NCI-H1092 (cell line): ENCODE measurements at regions not wholly inside any gene's neighbourhood (a gene's known extent, or its start where the extent isn't known, plus 50 kb on each side); places are given as distances from the start of the nearest gene placed in this dataset.

Experiments used
- DNase-seq: peaks from one replicate; lab custom pipeline; 2025; lab: John Stamatoyannopoulos, UW

DNA sequence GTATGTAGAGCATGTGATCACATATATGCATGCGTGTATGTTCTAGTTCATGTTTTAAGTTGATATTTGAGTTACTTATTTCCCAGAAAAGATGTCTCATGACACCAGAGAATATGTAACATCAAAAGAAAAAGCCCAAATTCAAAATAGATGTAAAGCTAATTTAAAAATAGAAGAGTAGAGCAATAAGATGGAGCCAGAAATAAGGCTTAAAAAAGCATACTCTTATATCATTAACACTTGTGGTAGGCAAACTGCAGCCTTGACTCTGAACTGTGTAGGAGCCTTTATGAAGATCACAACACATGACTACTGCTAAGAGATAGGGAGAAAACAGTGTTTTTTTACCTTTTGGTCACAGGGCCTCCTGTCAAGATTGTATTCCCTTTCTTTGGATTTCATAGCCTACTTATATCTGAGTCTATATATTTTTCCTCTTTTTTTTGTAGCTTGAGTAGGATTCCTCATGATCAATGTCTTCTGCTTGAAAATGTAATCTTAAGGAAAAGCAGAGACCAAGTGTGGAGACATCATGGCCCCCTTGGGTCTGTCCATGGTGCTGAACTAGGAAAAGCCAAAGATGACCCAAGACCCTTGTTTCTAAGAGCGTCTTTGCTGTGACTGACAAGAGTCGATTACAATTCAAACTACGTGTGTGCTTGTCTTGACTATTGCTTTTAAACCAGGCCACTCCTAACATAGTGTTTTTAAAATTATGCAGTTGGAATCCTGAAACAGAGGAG, 390.4 kb downstream of the SHISA9 start:
- DNase-seq = no peak

DNA sequence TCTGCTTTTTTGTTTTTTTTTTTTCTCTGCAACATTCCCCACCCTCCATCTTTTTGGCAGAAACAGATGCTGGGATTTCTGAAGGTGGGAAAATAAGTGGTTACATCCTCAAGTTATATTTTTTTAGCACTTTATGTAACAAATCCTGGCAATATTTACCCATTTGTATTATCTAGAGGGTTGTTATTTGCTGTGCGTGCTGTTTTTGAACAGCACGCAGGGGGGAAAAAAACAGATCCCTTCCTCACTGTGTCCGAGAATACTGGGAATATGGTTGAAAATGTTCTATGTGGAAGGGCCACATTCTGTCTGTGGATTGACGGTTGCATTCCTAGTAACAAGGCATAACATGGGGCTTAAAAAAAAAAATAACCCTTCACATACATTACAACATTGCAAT, 394.8 kb downstream of the SHISA9 start:
- DNase-seq = no peak

DNA sequence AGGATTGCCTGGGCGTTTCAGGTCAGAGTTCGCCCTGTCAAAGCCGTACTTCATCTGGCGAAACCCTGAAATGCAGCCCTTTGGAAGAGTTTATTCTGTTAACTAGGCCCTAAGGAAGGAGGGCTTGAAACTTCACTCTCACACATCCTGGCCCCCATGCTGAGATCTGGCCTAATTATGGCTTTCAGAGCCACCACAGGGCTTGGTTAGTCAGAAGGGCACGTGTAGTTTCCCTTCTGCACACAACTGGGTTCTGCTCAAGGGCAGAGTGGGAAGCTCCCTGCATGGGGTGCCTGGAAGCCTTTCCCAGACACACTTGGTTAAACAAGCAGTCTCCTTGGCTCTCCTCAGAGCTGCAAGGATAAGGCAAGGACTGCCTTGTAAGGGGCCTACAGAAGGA, 397.3 kb downstream of the SHISA9 start:
- no peak for DNase-seq

DNA sequence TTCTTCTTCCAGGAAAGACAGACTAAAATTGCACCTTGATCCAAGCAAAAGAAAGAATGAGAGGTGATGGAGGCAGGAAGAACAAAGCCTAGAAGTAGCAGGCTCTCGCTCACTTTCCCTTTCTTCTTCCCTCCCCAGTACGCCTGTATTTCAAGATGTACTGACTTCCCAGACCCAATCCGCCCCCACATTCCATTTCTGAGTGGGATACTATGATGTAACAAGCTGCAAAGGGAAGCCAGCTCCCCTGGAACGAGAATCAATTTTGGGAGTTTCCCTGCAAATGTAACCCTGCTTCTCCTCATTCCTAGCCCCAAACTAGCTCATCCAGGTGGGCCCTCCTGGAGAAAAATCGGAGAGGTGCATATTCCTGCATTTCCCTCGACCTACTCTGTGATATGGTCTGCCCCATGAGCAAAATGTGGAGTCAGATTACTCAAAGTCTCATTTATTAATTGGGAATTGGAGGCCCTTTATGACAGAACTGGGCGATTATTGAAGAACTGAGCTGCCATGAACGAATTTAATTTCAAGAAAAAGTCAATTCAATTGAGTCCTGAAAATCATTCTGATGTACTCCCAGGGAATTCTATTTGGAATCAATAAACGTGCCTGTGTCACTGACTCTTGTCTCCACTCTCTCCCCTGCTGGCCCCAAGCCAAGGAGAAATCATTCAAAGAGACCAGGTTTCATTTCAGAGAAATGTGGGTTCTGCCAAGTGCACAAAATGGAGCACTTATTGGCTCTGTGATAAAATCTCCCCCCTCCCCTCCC, 398.9 kb downstream of the SHISA9 start:
- DNase-seq = no peak

DNA sequence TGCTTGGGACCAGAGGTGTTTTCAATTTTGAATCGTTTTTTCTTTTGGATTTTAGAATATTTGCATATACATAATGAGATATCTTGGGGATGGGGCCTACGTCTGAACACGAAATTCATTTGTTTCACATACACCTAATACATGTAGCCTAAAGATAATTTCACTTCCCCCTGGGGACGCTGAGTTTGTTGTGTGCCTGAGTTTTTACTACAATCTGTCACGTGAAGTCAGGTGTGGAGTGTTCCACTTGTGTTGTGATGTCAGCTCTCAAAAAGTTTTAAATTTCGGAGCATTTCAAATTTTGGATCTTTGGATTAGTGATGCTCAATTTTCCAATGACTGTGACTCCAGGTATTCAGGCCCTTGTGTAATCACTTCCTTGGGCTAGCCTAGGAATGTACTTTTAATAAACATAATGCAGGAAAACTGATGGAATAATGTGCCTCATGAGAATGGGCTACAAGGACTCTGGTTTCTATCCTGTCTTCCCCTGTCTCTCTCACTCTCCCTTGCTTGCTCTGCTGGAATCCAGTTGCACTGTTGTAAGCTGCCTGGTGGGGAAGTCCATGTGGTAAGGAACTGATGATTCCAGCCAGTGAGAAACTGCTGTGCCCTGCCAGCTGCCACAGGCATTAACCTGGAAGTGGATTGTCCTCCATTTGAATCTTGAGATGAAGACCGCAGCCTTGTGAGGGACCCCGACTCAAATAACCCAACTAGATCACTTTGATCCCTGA, 403.8 kb downstream of the SHISA9 start:
- DNase-seq = no peak

DNA sequence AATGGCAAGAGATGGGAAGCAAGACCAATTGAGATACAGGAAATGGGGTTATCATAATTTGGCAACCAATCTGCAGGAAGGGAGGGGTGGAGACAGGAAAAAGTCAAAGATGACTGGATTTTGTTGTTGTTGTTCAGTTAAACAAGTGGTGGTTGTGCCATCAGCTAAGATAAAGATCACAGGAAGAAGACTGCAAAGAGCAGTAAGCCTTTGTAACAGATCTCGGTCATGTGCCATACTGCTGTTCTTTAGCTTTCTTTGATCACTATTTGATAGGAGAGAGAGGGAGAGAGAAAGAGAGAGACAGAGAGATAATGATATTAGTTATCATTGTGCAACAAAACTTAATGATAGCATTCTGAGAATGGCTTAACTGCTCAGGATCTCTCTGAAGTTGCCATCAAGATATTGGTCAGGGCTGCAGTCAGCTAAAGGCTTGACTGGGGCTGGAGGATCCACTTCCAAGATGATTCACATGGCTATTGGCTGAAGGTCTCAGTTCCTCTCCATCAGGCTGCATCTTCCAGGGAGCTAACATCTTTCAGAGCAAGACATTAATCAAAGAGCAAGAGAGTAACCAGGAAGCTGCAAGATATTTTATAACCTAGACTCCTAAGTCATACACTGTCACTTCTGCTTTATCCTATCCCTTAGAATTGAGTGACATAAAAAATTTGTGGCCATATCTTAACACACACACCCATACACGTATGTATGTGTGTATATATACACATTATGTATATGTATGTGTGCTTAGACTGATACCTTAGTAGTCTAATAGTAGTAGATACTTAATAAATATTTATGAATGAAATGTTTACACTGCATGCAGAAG, 405.0 kb downstream of the SHISA9 start:
- no peak for DNase-seq

DNA sequence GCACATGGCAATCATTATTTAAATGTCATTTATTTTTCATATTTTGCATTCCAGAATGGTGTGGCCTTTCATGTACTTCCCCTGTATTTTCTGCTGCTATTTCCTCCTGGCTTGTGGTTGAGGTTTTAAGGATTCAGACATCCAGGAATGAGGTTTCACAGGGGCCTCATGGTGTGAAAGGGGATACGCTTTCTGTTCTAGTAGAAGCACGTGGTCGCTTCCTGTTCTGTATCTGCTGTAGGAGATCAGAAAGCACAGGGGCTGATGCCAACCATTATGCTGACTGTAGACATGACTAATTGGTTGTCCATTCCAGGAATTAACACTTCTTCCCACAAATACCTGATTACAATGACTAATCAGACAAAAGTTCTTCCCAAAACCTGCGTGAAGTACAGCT, 405.9 kb downstream of the SHISA9 start:
- no peak for DNase-seq

DNA sequence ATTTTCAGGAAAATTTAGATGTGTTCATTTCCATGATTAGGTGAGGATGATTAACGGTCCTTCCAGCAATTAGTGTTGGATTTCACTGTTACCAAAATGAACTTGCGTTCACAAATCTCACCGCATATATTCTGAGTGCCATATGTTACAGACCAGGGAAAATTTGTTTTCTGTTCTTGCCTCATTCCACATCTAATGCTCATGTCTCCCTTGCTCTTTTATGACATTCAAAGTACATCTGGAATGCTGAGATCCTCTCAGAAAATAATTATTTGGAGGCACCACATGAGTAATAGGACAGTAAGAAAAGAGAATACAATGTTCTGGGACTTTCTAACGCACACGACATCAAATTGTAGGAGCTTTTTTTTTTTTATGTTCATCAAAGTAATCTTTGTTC, 406.5 kb downstream of the SHISA9 start:
- no peak for DNase-seq

DNA sequence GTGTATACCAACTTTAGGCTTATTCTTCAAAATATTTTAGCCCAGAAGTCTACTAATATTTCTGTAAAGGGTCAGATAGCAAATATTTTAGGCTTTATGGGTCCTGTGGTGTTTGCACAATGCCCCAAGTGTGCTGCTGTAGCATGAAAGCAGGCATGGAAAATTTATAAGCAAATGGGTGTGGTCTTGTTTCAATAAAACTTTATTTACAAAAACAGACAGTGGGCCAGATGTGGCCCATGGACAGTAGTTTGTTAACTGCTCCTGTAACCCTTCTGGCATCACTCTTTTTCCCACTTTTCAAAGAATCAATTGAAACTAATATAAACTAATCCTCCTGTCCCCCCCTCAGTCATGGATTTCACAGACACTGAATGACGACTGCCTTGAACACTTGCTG, 410.7 kb downstream of the SHISA9 start:
- no peak for DNase-seq

DNA sequence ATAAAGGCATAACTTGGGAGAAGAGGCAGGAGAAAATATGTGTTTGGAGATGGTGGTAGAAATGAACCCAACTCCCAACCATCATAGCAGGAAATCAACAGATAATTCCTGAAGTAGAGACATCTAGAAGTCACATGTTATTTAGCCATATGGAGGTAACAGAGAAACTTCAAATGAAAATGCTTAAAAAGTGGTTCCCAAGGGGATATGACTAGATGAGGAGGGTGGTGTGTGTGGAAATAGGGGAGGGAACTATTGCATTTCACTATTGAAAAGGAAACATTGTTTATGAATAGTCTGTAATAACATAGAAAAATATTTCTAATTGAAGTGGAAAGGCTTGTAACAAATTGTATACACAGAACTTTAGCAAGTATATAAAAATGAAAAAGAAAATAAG, 412.0 kb downstream of the SHISA9 start:
- no peak for DNase-seq

DNA sequence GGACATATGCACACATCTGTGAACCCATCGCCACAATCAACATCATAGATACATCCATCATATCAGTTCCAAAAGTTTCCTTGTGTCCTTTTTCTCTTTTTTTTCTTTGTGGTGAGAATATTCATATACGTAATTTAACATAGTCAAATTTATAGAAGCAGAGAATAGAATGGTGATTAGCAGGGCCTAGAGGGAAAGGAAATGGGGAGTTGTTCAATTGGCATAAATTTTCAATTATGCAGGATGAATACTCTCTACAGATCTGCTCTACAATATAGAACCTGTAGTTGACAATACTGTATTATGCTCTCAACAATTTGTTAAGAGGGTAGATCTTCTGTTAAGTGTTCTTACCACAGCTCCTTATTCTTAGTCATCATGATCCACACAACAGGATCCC, 413.2 kb downstream of the SHISA9 start:
- DNase-seq = no peak

DNA sequence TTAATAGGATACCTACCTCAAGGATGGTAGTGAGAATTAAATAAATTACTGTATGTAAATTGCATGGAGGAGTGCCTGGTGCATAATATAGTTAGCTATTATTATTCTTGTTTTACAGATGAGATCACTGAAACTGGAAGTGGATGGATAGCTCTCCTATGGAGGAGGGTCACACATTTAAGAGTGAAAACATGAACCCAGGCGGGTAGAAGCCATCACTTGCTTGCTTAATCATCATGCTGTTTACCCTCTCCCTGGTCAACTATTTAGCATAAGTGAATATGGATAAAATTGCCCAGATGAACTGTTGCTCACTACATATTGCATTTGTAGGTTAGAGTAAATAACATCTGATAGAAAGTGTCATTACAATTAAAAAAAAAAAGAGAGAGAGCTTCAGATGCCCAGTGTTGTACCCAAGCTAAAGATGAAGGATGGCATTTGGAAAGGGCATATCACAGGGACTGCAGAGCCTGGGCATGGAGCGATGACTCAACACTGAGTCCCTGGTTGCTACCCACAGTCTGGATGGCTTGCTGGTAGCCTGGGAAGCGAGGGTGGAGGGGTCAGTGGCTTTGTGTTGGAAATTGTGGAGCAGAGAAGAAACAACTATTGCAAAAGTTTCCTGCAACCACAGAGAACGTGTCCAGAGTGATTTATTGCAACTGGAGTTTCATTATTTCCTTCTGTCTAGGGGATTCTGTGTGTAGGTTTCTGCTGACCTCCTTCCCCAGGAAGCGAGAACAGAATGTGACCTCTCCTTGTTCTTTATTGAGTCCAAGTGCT, 414.4 kb downstream of the SHISA9 start:
- DNase-seq = no peak

DNA sequence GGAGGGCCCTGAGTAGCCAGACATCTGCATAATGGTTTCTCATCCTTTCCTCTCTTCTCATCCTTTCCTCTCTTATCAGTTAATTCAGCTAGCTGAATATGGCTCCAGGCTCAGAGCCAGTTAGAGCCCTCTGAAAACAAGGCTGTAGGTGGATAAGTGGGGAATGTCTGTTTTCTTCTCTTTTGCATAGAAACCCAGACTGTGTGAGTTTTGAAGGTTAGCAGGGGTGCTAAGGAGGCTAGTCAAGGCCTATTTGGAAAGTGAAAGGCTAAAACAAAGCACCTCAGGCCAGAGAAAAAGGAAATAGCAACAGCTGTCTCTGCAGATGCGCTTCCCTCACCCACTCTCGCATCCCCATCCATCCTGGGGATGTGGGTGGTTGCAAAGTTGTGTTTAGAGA, 420.9 kb downstream of the SHISA9 start:
- DNase-seq = no peak

DNA sequence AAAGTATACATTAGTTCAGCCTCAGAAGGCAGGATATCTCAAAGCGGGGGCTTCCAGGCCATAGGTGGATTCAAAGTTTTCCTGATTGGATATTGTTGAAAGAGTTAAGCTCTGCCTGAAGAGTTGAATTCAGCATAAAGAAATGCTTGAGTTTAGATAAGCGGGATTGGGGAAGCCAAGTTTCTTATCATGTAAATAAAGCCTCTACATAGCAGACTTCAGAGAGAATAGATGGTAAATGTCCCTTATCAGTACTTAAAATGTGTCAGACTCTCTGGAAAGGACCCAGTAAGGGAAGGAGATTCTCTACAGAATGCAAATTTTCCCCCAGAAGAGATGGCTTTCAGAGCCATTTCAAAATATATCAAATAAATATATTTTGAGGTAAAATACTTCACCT, 423.5 kb downstream of the SHISA9 start:
- DNase-seq = no peak

DNA sequence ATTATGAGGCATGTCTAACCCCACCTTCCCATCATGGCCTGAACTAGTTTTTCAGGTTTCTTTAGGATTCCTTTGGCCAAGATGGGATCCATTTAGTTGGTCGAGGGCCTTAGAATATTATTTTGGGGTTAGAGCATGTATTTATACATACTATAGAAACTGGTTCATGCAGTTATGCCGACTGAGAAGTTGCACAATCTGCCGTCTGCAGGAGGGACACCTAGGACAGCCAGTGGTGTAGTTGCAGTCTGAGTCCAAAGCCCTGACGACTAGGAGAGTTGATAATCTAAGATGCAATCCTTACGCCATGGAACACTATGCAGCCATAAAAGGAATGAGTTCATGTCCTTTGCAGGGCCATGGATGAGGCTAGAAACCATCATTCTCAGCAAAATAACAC, 424.0 kb downstream of the SHISA9 start:
- no peak for DNase-seq

DNA sequence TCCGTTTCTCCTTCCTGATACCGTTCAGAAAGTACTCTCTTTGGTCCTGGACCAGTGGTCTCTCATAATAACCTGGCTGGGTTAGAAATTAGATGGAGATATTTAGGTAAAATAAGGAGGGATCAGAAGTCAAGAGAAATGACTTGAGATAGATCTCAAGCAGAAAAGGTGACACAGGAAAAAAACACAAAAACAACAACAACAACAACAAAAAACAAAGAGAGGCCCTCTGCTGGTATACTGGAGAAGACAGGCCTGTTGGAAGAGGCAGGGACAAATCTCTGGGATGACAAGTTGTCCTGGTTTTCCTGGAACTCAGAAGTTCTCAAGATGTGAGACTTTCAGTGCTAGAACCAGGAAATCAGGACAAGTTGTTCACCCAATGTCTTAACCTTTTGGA, 430.5 kb downstream of the SHISA9 start:
- no peak for DNase-seq

DNA sequence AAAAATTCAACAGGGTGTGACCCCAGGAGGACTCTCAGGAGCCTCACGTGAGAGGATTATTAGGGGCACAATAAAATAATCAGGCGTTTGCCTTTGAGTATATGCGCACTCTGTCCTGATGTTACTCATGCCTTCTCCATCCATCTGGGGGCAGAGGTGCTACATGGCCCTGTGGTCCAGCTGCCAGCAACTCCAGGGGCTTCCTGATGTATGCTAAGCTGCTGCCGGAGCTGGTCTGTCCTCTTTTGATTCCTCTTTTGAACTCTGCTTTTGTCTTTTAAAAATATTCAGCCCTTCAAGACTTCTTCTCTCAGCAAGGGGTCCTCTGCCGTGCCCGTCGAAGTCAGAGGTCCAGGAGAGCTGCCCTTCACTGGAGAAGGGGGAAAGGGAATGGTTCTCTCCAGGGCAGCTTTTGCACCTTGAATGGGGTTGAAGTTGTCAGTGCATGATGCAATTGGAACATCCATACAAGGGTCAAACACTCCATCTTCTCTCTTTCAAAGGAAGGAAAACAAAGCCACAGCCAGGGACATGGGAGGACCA, 431.4 kb downstream of the SHISA9 start:
- peak; percentile 13 for DNase-seq

DNA sequence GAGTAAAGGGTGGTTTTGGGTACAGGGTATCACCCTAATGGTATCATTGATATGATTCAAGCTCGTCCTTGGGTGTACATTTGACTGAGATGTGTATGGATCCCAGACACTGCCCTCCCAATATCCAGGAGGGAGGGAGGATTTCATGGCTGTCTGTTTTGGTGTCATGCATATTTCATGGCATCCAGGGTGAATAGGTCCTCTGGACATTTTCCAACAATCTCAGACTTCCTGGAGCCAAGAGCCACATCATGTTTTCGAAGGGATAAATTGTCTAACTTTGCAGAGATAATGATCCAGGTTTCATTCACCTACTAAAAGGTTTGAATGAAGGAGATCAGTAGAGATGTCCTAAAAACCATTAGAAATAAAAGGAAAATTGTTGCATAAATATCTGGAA, 431.9 kb downstream of the SHISA9 start:
- DNase-seq = peak; percentile 74

DNA sequence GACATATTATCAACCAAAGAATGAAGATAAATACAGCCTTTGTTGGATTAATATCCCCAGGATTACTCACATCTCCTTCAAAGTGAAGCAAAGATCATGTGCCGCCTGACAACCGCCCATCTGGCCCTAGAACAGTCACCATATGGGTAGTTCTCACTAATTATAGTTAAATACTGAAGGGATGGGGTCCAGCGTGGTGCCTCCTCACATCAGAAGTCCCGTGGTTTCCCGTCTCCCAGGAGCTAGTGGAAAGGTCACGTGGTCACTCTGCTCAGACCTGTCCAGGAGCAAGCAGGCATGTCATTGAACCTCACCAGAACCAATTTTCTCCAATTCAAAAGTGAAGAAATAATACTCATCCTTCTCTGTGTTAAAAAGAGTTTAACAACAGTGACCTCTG, 434.5 kb downstream of the SHISA9 start:
- no peak for DNase-seq

DNA sequence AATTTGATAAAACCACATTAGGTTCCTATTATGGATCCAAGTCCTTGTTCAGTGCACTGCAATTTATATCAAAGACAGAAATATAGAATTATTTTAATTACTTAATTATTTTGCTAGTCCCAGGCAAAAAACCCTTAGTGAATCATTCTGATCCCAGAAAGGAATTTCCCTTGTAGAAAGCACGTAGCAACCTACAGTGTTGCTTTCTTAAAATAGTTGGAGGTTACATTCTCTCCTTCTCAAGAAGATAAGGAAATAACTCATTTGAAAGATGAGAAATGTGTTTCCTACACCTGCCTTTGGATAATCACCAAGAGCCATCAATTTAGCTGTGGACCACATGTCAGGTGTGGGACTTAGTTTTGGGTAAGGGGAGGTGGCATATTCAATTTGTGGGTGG, 434.9 kb downstream of the SHISA9 start:
- DNase-seq = no peak
